Left forelimb (tissue), 1 donor: ENCODE measurements at regions not wholly inside any gene's neighbourhood (a gene's known extent, or its start where the extent isn't known, plus 50 kb on each side); places are given as distances from the start of the nearest gene placed in this dataset.

ENCODE experiments used
- DNase-seq: peaks from one replicate; pipeline ENCODE4 v3.0.0-alpha.2; 2018; ENCODE audit warnings: low spot score

- no peak for DNase-seq
These were observed 149.3 kb upstream of the SEMA6D start for GRCh38 chr15:47568030-47568429.

- no peak for DNase-seq
These were observed 147.3 kb upstream of the SEMA6D start for GRCh38 chr15:47570044-47570443.

- no peak for DNase-seq
These were observed 146.9 kb upstream of the SEMA6D start for GRCh38 chr15:47570451-47570850.

GRCh38 chr15:47570881-47571640, 146.2 kb upstream of the SEMA6D start:
- no peak for DNase-seq

- no peak for DNase-seq
These were observed 143.6 kb upstream of the SEMA6D start for GRCh38 chr15:47573673-47574072.

- DNase-seq: no peak
These were observed 140.3 kb upstream of the SEMA6D start for GRCh38 chr15:47577000-47577399.

GRCh38 chr15:47577461-47577860, 139.8 kb upstream of the SEMA6D start:
- no peak for DNase-seq

- DNase-seq: no peak
These were observed 135.1 kb upstream of the SEMA6D start for GRCh38 chr15:47582233-47582632.

- no peak for DNase-seq
These were observed 133.0 kb upstream of the SEMA6D start for GRCh38 chr15:47584316-47584715.

GRCh38 chr15:47586653-47587224, 130.6 kb upstream of the SEMA6D start:
- no peak for DNase-seq

GRCh38 chr15:47587940-47588802, 129.1 kb upstream of the SEMA6D start:
- DNase-seq: no peak

- no peak for DNase-seq
These were observed 128.3 kb upstream of the SEMA6D start for GRCh38 chr15:47588958-47589357.

GRCh38 chr15:47598996-47599395, 118.3 kb upstream of the SEMA6D start:
- DNase-seq: no peak

GRCh38 chr15:47599806-47600205, 117.5 kb upstream of the SEMA6D start:
- no peak for DNase-seq

- DNase-seq: no peak
These were observed 115.2 kb upstream of the SEMA6D start for GRCh38 chr15:47602121-47602520.

GRCh38 chr15:47603026-47603425, 114.3 kb upstream of the SEMA6D start:
- no peak for DNase-seq

- no peak for DNase-seq
These were observed 109.6 kb upstream of the SEMA6D start for GRCh38 chr15:47607695-47608094.

GRCh38 chr15:47609693-47610092, 107.6 kb upstream of the SEMA6D start:
- no peak for DNase-seq

- DNase-seq: no peak
These were observed 106.6 kb upstream of the SEMA6D start for GRCh38 chr15:47610736-47611135.

GRCh38 chr15:47614360-47615011, 102.8 kb upstream of the SEMA6D start:
- no peak for DNase-seq

GRCh38 chr15:47616876-47617275, 100.4 kb upstream of the SEMA6D start:
- DNase-seq: no peak

GRCh38 chr15:47618241-47618640, 99.1 kb upstream of the SEMA6D start:
- no peak for DNase-seq
